ENCODE measurements at regions not wholly inside any gene's neighbourhood (a gene's known extent, or its start where the extent isn't known, plus 50 kb on each side); places are given as distances from the start of the nearest gene placed in this dataset.

- DNase-seq, result no peak
These were observed 420.2 kb downstream of the MED13L start for GRCh38 chr12:115857160-115857920.

GRCh38 chr12:115852054-115852453 lies 425.4 kb downstream of the MED13L start:
- DNase-seq, result no peak

- DNase-seq, result no peak
These were observed 426.5 kb downstream of the MED13L start for GRCh38 chr12:115850957-115851356.

- no peak for DNase-seq
These were observed 428.1 kb downstream of the MED13L start for GRCh38 chr12:115849262-115849943.

GRCh38 chr12:115847398-115847797 lies 430.1 kb downstream of the MED13L start:
- no peak for DNase-seq

- no peak for DNase-seq
These were observed 431.0 kb downstream of the MED13L start for GRCh38 chr12:115846516-115846915.

- no peak for DNase-seq
These were observed 437.3 kb downstream of the MED13L start for GRCh38 chr12:115840159-115840558.

- no peak for DNase-seq
These were observed 438.5 kb downstream of the MED13L start for GRCh38 chr12:115838952-115839351.

- no peak for DNase-seq
These were observed 440.3 kb downstream of the MED13L start for GRCh38 chr12:115837220-115837619.

GRCh38 chr12:115835445-115835844 lies 442.0 kb downstream of the MED13L start:
- DNase-seq, result no peak

GRCh38 chr12:115833704-115834103 lies 443.8 kb downstream of the MED13L start:
- no peak for DNase-seq

GRCh38 chr12:115830633-115831032 lies 446.9 kb downstream of the MED13L start:
- DNase-seq, result no peak

GRCh38 chr12:115830070-115830469 lies 447.4 kb downstream of the MED13L start:
- DNase-seq, result no peak

- DNase-seq, result no peak
These were observed 449.3 kb downstream of the MED13L start for GRCh38 chr12:115828168-115828567.

GRCh38 chr12:115824936-115825602 lies 452.4 kb downstream of the MED13L start:
- no peak for DNase-seq

- no peak for DNase-seq
These were observed 453.9 kb downstream of the MED13L start for GRCh38 chr12:115823635-115824034.

- DNase-seq, result no peak
These were observed 456.8 kb downstream of the MED13L start for GRCh38 chr12:115820656-115821055.

- no peak for DNase-seq
These were observed 458.5 kb downstream of the MED13L start for GRCh38 chr12:115818973-115819372.

- DNase-seq, result no peak
These were observed 460.1 kb downstream of the MED13L start for GRCh38 chr12:115817389-115817788.

- DNase-seq, result no peak
These were observed 461.6 kb downstream of the MED13L start for GRCh38 chr12:115815924-115816323.

GRCh38 chr12:115813256-115813655 lies 464.2 kb downstream of the MED13L start:
- DNase-seq, result no peak

- no peak for DNase-seq
These were observed 465.6 kb downstream of the MED13L start for GRCh38 chr12:115811929-115812328.

GRCh38 chr12:115811045-115811444 lies 466.4 kb downstream of the MED13L start:
- no peak for DNase-seq
